ENCODE measurements at regions not wholly inside any gene's neighbourhood (a gene's known extent, or its start where the extent isn't known, plus 50 kb on each side); places are given as distances from the start of the nearest gene placed in this dataset.

DNA sequence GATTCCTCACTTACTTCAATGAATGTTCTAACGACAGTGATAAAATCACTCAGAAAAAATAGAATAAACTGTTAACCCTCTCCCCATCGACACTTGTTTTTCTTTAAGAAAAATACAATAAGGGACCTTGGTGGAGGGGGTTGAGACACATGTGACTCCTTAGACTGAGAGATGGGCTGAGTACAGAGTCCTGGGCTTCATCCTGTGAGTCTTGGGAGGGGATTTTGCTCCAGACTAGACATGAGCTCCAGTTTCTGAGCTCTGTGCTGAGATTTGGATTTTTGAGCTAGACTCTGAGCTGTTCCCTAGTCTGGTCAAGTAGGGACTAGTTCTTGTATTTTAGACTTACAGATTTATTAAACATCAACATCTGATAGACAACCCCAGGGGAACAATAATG is 241.5 kb upstream of the MVB12B start:
- TF ChIP-seq POLR2AphosphoS5 (IDR thresholded peaks at IDR 0.05; ENCODE audit: low read depth), result no peak
- TF ChIP-seq, protein P1, sequence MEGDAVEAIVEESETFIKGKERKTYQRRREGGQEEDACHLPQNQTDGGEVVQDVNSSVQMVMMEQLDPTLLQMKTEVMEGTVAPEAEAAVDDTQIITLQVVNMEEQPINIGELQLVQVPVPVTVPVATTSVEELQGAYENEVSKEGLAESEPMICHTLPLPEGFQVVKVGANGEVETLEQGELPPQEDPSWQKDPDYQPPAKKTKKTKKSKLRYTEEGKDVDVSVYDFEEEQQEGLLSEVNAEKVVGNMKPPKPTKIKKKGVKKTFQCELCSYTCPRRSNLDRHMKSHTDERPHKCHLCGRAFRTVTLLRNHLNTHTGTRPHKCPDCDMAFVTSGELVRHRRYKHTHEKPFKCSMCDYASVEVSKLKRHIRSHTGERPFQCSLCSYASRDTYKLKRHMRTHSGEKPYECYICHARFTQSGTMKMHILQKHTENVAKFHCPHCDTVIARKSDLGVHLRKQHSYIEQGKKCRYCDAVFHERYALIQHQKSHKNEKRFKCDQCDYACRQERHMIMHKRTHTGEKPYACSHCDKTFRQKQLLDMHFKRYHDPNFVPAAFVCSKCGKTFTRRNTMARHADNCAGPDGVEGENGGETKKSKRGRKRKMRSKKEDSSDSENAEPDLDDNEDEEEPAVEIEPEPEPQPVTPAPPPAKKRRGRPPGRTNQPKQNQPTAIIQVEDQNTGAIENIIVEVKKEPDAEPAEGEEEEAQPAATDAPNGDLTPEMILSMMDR (IDR thresholded peaks at IDR 0.05; ENCODE audit: insufficient read depth, low read length), result no peak
- no peak for TF ChIP-seq GABPA (IDR thresholded peaks at IDR 0.05; ENCODE audit: low read depth)
- no peak for TF ChIP-seq SPI1 (IDR thresholded peaks at IDR 0.05; ENCODE audit: borderline replicate concordance, low read depth)
- TF ChIP-seq, protein P2, sequence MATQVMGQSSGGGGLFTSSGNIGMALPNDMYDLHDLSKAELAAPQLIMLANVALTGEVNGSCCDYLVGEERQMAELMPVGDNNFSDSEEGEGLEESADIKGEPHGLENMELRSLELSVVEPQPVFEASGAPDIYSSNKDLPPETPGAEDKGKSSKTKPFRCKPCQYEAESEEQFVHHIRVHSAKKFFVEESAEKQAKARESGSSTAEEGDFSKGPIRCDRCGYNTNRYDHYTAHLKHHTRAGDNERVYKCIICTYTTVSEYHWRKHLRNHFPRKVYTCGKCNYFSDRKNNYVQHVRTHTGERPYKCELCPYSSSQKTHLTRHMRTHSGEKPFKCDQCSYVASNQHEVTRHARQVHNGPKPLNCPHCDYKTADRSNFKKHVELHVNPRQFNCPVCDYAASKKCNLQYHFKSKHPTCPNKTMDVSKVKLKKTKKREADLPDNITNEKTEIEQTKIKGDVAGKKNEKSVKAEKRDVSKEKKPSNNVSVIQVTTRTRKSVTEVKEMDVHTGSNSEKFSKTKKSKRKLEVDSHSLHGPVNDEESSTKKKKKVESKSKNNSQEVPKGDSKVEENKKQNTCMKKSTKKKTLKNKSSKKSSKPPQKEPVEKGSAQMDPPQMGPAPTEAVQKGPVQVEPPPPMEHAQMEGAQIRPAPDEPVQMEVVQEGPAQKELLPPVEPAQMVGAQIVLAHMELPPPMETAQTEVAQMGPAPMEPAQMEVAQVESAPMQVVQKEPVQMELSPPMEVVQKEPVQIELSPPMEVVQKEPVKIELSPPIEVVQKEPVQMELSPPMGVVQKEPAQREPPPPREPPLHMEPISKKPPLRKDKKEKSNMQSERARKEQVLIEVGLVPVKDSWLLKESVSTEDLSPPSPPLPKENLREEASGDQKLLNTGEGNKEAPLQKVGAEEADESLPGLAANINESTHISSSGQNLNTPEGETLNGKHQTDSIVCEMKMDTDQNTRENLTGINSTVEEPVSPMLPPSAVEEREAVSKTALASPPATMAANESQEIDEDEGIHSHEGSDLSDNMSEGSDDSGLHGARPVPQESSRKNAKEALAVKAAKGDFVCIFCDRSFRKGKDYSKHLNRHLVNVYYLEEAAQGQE (IDR thresholded peaks at IDR 0.05; ENCODE audit: insufficient replicate concordance, low read depth), result no peak

Measured in HL-60 (cell line).